ENCODE measurements at regions not wholly inside any gene's neighbourhood (a gene's known extent, or its start where the extent isn't known, plus 50 kb on each side); places are given as distances from the start of the nearest gene placed in this dataset.

GRCh38 chr16:24414534-24414933, 124.8 kb upstream of the RBBP6 start:
- no peak for DNase-seq (ENCODE audit: low spot score)
- in situ Hi-C loops (cut with MboI; ENCODE audit: low sequenced_read_pairs, unreplicated experiment) = no loop called here
- TF ChIP-seq CTCF (IDR thresholded peaks at IDR 0.05; ENCODE audit: borderline replicate concordance, control extremely low read depth, extremely low read depth, insufficient read depth, missing control alignments) = no peak

GRCh38 chr16:24418733-24419132, 120.6 kb upstream of the RBBP6 start:
- in situ Hi-C loops (cut with MboI; ENCODE audit: low sequenced_read_pairs, unreplicated experiment) = no loop called here
- TF ChIP-seq CTCF (IDR thresholded peaks at IDR 0.05; ENCODE audit: borderline replicate concordance, control extremely low read depth, extremely low read depth, insufficient read depth, missing control alignments) = no peak
- DNase-seq (ENCODE audit: low spot score) = no peak

GRCh38 chr16:24423312-24423711, 116.1 kb upstream of the RBBP6 start:
- in situ Hi-C loops (cut with MboI; ENCODE audit: low sequenced_read_pairs, unreplicated experiment) = no loop called here
- no peak for TF ChIP-seq CTCF (IDR thresholded peaks at IDR 0.05; ENCODE audit: borderline replicate concordance, control extremely low read depth, extremely low read depth, insufficient read depth, missing control alignments)
- no peak for DNase-seq (ENCODE audit: low spot score)

GRCh38 chr16:24424364-24424763, 115.0 kb upstream of the RBBP6 start:
- TF ChIP-seq CTCF (IDR thresholded peaks at IDR 0.05; ENCODE audit: borderline replicate concordance, control extremely low read depth, extremely low read depth, insufficient read depth, missing control alignments) = no peak
- no peak for DNase-seq (ENCODE audit: low spot score)
- in situ Hi-C loops (cut with MboI; ENCODE audit: low sequenced_read_pairs, unreplicated experiment) = no loop called here

- no peak for DNase-seq (ENCODE audit: low spot score)
- no peak for TF ChIP-seq CTCF (IDR thresholded peaks at IDR 0.05; ENCODE audit: borderline replicate concordance, control extremely low read depth, extremely low read depth, insufficient read depth, missing control alignments)
- in situ Hi-C loops (cut with MboI; ENCODE audit: low sequenced_read_pairs, unreplicated experiment) = no loop called here
These were observed 111.5 kb upstream of the RBBP6 start for GRCh38 chr16:24427840-24428239.

- no peak for TF ChIP-seq CTCF (IDR thresholded peaks at IDR 0.05; ENCODE audit: borderline replicate concordance, control extremely low read depth, extremely low read depth, insufficient read depth, missing control alignments)
These were observed 110.6 kb upstream of the RBBP6 start for GRCh38 chr16:24428756-24429155.

More at GRCh38 chr16:24428756-24429155, 110.6 kb upstream of the RBBP6 start:
- in situ Hi-C loops (cut with MboI; ENCODE audit: low sequenced_read_pairs, unreplicated experiment) = no loop called here
- no peak for DNase-seq (ENCODE audit: low spot score)

Data from GM13976 (cell line).